ENCODE measurements at regions not wholly inside any gene's neighbourhood (a gene's known extent, or its start where the extent isn't known, plus 50 kb on each side); places are given as distances from the start of the nearest gene placed in this dataset.

GRCh38 chr20:23142162-23143050 lies 56.3 kb upstream of the CD93 start:
- TF ChIP-seq POLR2A (IDR thresholded peaks at IDR 0.05; ENCODE audit: low read depth, low read length): no peak
- no peak for TF ChIP-seq TAF1 (IDR thresholded peaks at IDR 0.05; ENCODE audit: low read depth, low read length)
- TF ChIP-seq POLR2AphosphoS5 (IDR thresholded peaks at IDR 0.05; ENCODE audit: low read depth, low read length): no peak
- no peak for TF ChIP-seq POU2F2 (IDR thresholded peaks at IDR 0.05; ENCODE audit: low read depth, low read length)

Measured in GM12891 (cell line).